ENCODE measurements at regions not wholly inside any gene's neighbourhood (a gene's known extent, or its start where the extent isn't known, plus 50 kb on each side); places are given as distances from the start of the nearest gene placed in this dataset.

DNA sequence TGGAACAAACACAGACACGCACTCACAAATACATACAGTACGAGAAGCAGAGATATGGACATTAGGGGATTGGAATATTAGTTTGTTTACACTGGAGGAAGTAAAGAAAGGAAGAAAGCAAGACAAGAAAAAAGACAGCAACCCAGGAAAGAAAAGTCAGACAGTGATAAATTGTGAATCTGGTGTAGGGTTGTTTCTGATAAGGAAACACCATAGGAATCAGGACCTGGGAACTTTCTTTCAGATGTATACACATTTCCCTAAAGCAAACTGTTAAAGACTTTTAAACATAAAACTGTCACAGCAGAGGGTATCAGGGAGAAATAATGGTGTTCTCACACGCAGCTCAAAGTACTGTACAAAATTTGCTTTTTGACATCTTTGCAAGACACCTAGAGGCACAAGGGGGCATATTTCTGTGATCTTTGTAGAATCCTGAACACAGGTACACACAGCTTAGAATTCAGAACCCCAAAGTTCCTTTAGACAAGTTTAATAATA, 153.7 kb downstream of the TUSC7 start:
- Histone ChIP-seq H4K20me1 (ENCODE audit: insufficient read depth, low read length) (no peaks in the 10 kb centered on the region), H3K4me3 (ENCODE audit: insufficient read depth, low read depth, low read length) (no peak overlapping the region), H3K36me3 (ENCODE audit: insufficient read depth, low read length) (no peaks in the 10 kb centered on the region), H3K4me2 (ENCODE audit: low read length) (peak overlapping the region; percentile 88), H3K27me3 (ENCODE audit: insufficient read depth, low read length) (no peaks in the 10 kb centered on the region), H2AFZ (ENCODE audit: low read depth, low read length) (no peak overlapping the region), H3K27ac (ENCODE audit: low read depth, low read length) (no peak overlapping the region), H3K9ac (ENCODE audit: low read length) (no peak overlapping the region), H3K79me2 (ENCODE audit: insufficient read depth, low read length) (no peaks in the 10 kb centered on the region), H3K9me3 (ENCODE audit: insufficient read depth, low read depth, low read length) (no peaks in the 10 kb centered on the region), H3K4me1 (ENCODE audit: insufficient read depth, low read length) (no peaks in the 10 kb centered on the region)
- Mint-ChIP-seq H3K9me3 (ENCODE audit: unreplicated experiment) (no peaks in the 10 kb centered on the region), H3K4me1 (ENCODE audit: low read depth, unreplicated experiment) (no peaks in the 10 kb centered on the region), H3K27ac (ENCODE audit: unreplicated experiment) (no peak overlapping the region), H3K27me3 (ENCODE audit: low read depth, unreplicated experiment) (no peaks in the 10 kb centered on the region), H3K36me3 (ENCODE audit: low read depth, unreplicated experiment) (no peaks in the 10 kb centered on the region), H3K4me3 (ENCODE audit: unreplicated experiment) (no peak overlapping the region)
- TF ChIP-seq, protein P1, sequence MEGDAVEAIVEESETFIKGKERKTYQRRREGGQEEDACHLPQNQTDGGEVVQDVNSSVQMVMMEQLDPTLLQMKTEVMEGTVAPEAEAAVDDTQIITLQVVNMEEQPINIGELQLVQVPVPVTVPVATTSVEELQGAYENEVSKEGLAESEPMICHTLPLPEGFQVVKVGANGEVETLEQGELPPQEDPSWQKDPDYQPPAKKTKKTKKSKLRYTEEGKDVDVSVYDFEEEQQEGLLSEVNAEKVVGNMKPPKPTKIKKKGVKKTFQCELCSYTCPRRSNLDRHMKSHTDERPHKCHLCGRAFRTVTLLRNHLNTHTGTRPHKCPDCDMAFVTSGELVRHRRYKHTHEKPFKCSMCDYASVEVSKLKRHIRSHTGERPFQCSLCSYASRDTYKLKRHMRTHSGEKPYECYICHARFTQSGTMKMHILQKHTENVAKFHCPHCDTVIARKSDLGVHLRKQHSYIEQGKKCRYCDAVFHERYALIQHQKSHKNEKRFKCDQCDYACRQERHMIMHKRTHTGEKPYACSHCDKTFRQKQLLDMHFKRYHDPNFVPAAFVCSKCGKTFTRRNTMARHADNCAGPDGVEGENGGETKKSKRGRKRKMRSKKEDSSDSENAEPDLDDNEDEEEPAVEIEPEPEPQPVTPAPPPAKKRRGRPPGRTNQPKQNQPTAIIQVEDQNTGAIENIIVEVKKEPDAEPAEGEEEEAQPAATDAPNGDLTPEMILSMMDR (IDR thresholded peaks at IDR 0.05; ENCODE audit: insufficient read depth, low read depth, low read length), result no peak
- TF ChIP-seq EZH2 (IDR thresholded peaks at IDR 0.05; ENCODE audit: insufficient read depth, low read length), result no peak
- FAIRE-seq (no peak), DNase-seq (ENCODE audit: low read depth) (no peak)

DNA sequence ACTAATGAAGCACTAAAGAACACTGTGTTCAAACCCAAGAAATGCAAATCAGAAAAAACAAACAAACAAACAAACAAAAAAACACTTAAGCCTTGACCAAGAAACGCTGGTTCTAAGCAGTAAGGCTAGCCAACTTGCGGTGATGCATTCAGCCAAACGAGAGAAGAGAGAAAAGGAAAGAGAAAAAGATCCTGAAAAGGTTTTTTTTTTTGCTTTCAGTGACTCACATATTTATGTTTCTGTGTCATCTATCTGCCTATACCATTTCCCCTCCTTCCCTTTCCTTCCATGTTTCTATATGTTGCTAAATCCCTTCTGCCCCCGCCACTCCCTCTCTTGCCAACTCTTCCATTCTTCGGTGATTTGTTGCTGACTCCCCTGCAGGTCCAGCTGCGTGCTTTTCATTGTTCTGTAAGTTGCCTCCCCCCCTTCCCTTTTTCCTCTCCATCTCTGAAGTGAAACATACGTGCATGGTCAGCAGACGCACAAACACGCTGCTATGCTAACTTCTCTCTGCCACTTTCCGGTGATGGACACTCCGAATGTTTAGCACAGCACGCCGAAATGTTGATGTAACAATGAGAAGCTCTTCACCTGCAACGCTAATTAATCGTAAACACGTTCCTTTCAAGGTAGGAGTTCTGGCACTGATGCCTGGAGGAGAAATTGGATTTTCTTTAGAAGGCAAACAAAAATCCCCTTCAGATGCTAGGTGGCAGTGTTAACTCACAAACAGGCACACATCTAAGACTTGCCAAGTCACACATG, 154.4 kb downstream of the TUSC7 start:
- peak; percentile 34 for DNase-seq (ENCODE audit: low read depth)
- TF ChIP-seq EZH2 (IDR thresholded peaks at IDR 0.05; ENCODE audit: insufficient read depth, low read length), result no peak
- TF ChIP-seq, protein P1 (IDR thresholded peaks at IDR 0.05; ENCODE audit: insufficient read depth, low read depth, low read length), result peak; percentile 42
- Histone ChIP-seq H3K9ac (ENCODE audit: low read length) (peak overlapping the region; percentile 62), H2AFZ (ENCODE audit: low read depth, low read length) (peak overlapping the region; percentile 90), H3K27ac (ENCODE audit: low read depth, low read length) (no peak overlapping the region), H3K9me3 (ENCODE audit: insufficient read depth, low read depth, low read length) (no peaks in the 10 kb centered on the region), H3K4me2 (ENCODE audit: low read length) (peak overlapping the region; percentile 88), H3K36me3 (ENCODE audit: insufficient read depth, low read length) (no peaks in the 10 kb centered on the region), H3K4me3 (ENCODE audit: insufficient read depth, low read depth, low read length) (peak overlapping the region; percentile 55), H3K4me1 (ENCODE audit: insufficient read depth, low read length) (no peaks in the 10 kb centered on the region), H4K20me1 (ENCODE audit: insufficient read depth, low read length) (no peaks in the 10 kb centered on the region), H3K79me2 (ENCODE audit: insufficient read depth, low read length) (no peaks in the 10 kb centered on the region), H3K27me3 (ENCODE audit: insufficient read depth, low read length) (no peaks in the 10 kb centered on the region)
- no peaks in the 10 kb centered on the region for H3K27me3 Mint-ChIP-seq (ENCODE audit: low read depth, unreplicated experiment)
- no peak for FAIRE-seq
- H3K9me3 Mint-ChIP-seq (ENCODE audit: unreplicated experiment), result no peaks in the 10 kb centered on the region
- no peak overlapping the region for H3K27ac Mint-ChIP-seq (ENCODE audit: unreplicated experiment)
- no peak overlapping the region for H3K4me3 Mint-ChIP-seq (ENCODE audit: unreplicated experiment)
- H3K36me3 Mint-ChIP-seq (ENCODE audit: low read depth, unreplicated experiment), result no peaks in the 10 kb centered on the region
- H3K4me1 Mint-ChIP-seq (ENCODE audit: low read depth, unreplicated experiment), result no peaks in the 10 kb centered on the region

DNA sequence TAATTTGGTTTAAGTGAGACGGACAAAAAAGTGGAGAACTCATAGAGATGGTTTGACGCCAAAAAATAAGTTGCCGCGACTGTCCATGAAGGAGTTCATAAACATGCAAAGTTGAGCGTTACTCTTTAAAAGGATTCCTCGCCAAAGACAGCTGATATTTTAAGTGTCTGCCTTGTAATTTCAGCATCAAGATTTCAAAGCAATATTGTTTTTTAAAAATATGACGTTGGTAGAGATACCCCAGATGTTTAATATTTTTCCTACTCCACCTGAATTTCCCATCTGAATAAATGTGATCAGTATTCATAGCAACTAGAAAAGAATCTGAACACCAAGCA, 155.0 kb downstream of the TUSC7 start:
- no peaks in the 10 kb centered on the region for H3K9me3 Mint-ChIP-seq (ENCODE audit: unreplicated experiment)
- H3K27ac Mint-ChIP-seq (ENCODE audit: unreplicated experiment), result no peak overlapping the region
- FAIRE-seq (no peak), DNase-seq (ENCODE audit: low read depth) (no peak)
- no peaks in the 10 kb centered on the region for H3K79me2 ChIP-seq (ENCODE audit: insufficient read depth, low read length)
- no peaks in the 10 kb centered on the region for H3K36me3 Mint-ChIP-seq (ENCODE audit: low read depth, unreplicated experiment)
- peak overlapping the region; percentile 88 for H3K4me2 ChIP-seq (ENCODE audit: low read length)
- no peaks in the 10 kb centered on the region for H3K27me3 Mint-ChIP-seq (ENCODE audit: low read depth, unreplicated experiment)
- no peaks in the 10 kb centered on the region for H4K20me1 ChIP-seq (ENCODE audit: insufficient read depth, low read length)
- peak overlapping the region; percentile 55 for H3K4me3 ChIP-seq (ENCODE audit: insufficient read depth, low read depth, low read length)
- TF ChIP-seq, protein P1 (IDR thresholded peaks at IDR 0.05; ENCODE audit: insufficient read depth, low read depth, low read length), result no peak
- no peak for TF ChIP-seq EZH2 (IDR thresholded peaks at IDR 0.05; ENCODE audit: insufficient read depth, low read length)
- no peaks in the 10 kb centered on the region for H3K9me3 ChIP-seq (ENCODE audit: insufficient read depth, low read depth, low read length)
- no peak overlapping the region for H3K27ac ChIP-seq (ENCODE audit: low read depth, low read length)
- H3K4me3 Mint-ChIP-seq (ENCODE audit: unreplicated experiment), result no peak overlapping the region
- H2AFZ ChIP-seq (ENCODE audit: low read depth, low read length), result peak overlapping the region; percentile 90
- no peaks in the 10 kb centered on the region for H3K4me1 ChIP-seq (ENCODE audit: insufficient read depth, low read length)
- H3K27me3 ChIP-seq (ENCODE audit: insufficient read depth, low read length), result no peaks in the 10 kb centered on the region
- H3K4me1 Mint-ChIP-seq (ENCODE audit: low read depth, unreplicated experiment), result no peaks in the 10 kb centered on the region
- H3K36me3 ChIP-seq (ENCODE audit: insufficient read depth, low read length), result no peaks in the 10 kb centered on the region
- H3K9ac ChIP-seq (ENCODE audit: low read length), result no peak overlapping the region

Measured in astrocyte (in vitro differentiated cells and primary cell).